RWPE1 (cell line): ENCODE measurements at regions not wholly inside any gene's neighbourhood (a gene's known extent, or its start where the extent isn't known, plus 50 kb on each side); places are given as distances from the start of the nearest gene placed in this dataset.

Experiments used
- CTCF ChIA-PET: fragments of 350-600 bp; sonication (Branson Sonifier 250); formaldehyde crosslinking; extraction: SDS; loops from one replicate; lab custom pipeline; 2021; lab: Yijun Ruan, JAX
- POLR2A ChIA-PET: fragments of 400-600 bp; formaldehyde crosslinking; extraction: SDS; loops from one replicate; lab custom pipeline; 2020; ENCODE audit warnings: antibody characterized with exemption; ENCODE audit not compliant: low non-redundant PET; lab: Yijun Ruan, JAX
- DNase-seq: peaks from one replicate; pipeline ENCODE4 v3.0.0; 2012; ENCODE audit warnings: low spot score
- H3K27ac ChIP-seq: fragments of 450-650 bp; 2 replicates; pipeline ENCODE4 v1.5.1; 2017
- TF ChIP-seq, protein P1 (sequence below): fragments of 450-650 bp; conservative IDR thresholded peaks from 2 replicates; pipeline ENCODE4 v1.5.1; 2017; ENCODE audit warnings: low read depth, mild to moderate bottlenecking

DNA sequence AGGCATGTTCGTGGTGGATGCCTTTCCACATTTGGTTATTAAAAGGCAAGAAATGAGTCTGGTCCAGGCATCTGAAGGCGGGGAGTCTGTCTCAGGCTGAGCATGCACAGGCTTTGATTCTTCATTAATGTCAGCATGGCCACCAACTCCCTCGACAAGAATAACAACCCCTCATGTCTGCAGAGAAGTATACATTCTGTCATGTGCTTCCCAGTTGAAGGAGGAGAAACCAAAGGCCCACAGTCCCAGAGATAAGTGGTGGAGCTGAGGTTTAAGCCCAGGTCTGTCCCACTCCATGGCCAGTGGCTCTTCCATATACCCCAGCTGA is 61.6 kb upstream of the LAPTM5 start:
- TF ChIP-seq, protein P1, sequence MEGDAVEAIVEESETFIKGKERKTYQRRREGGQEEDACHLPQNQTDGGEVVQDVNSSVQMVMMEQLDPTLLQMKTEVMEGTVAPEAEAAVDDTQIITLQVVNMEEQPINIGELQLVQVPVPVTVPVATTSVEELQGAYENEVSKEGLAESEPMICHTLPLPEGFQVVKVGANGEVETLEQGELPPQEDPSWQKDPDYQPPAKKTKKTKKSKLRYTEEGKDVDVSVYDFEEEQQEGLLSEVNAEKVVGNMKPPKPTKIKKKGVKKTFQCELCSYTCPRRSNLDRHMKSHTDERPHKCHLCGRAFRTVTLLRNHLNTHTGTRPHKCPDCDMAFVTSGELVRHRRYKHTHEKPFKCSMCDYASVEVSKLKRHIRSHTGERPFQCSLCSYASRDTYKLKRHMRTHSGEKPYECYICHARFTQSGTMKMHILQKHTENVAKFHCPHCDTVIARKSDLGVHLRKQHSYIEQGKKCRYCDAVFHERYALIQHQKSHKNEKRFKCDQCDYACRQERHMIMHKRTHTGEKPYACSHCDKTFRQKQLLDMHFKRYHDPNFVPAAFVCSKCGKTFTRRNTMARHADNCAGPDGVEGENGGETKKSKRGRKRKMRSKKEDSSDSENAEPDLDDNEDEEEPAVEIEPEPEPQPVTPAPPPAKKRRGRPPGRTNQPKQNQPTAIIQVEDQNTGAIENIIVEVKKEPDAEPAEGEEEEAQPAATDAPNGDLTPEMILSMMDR: no peak
- no peak overlapping the region for H3K27ac ChIP-seq
- no peak for DNase-seq
- POLR2A ChIA-PET: no interaction called here
- CTCF ChIA-PET: interaction anchor here (0.6 to 1.1 kb wide), 4 partner anchors 17 to 1096 kb away, joined by 3 to 7 read pairs (median 4); no protein-coding TSS in a partner anchor

DNA sequence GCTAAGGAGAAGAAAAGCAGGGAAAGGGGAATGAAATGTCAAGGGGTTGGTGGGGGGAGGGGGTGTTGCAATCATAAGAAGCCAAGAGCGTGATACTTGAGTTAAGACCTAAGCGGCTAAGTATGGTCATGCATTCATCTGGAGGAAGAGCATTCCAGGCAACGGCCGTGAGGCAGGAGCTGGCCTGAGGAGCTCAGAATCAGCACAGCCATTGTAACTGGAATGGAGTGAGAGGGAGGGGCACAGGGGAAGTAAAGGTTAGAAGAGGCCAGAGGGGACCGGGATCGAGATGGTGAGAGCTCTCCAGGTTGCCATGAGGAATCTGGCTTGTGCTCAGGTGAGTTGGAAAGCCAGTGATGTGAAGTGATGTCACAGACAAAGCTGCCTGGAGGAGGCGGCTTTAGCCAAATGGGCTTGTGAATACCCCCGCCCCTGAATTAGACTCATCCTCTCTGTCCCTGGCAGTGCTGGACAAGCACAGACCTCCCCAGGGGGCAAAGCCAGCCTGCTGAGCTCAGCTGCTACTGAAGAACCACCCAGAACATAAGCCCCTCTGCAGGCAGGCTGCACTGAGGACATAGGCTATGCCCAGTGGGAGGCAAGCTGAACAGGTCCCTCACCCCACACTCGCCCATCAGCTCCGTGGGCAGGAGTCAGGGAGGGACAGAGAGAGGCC is 61.1 kb upstream of the LAPTM5 start:
- ChIA-PET CTCF (interaction anchor here (0.6 to 1.1 kb wide), 4 partner anchors 17 to 1095 kb away, joined by 3 to 7 read pairs (median 4); no protein-coding TSS in a partner anchor), POLR2A (no interaction called here)
- TF ChIP-seq, protein P1: no peak

DNA sequence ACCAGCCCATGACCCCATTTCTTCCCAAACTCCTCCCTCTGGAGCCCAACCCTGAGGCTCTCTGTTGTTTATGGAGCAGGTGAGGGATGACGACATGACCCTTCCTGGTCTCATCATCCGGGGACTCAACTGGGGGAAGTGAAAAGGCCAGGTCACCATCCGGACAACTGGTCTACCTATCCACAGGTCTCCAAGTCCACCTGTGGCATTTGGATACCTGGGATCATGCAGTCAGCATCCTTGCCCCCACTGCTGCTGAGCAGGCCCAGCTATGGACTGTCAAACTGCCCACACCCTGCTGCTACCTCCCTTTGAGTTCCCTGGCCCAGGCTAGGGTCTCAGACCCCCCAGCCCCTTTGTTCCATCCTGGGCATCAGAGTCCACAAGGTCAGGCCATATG is 60.0 kb upstream of the LAPTM5 start:
- DNase-seq: no peak
- CTCF ChIA-PET: interaction anchor here (1.9 kb wide), 2 partner anchors 16 to 35 kb away, joined by 4 to 11 read pairs; no protein-coding TSS in a partner anchor
- POLR2A ChIA-PET: no interaction called here
- no peak overlapping the region for H3K27ac ChIP-seq
- TF ChIP-seq, protein P1: no peak

More for the DNA sequence above, 61.1 kb upstream of the LAPTM5 start:
- DNase-seq: no peak
- H3K27ac ChIP-seq: no peak overlapping the region

DNA sequence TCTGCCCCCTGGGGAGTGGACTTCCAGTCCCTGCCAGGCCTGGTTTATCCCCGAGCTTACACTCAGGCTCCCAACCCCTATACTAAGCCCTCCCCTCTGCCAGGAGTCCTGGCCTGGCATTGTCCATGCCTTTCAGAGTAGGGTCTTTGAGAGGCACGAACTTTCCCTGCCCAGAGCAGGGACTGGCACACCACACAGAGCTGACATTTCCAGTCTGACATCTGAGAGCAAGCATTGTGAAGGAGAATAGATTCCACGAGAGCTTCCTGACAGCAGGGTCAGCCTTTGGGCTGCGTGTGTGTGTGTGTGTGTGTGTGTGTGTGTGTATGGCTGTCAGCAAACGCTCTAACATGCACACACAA is 59.5 kb upstream of the LAPTM5 start:
- TF ChIP-seq, protein P1: no peak
- ChIA-PET CTCF (interaction anchor here (1.0 to 1.9 kb wide), 3 partner anchors 15 to 65 kb away, joined by 3 to 11 read pairs (median 4); no protein-coding TSS in a partner anchor), POLR2A (no interaction called here)
- peak overlapping the region; percentile 68 for H3K27ac ChIP-seq
- DNase-seq: no peak

DNA sequence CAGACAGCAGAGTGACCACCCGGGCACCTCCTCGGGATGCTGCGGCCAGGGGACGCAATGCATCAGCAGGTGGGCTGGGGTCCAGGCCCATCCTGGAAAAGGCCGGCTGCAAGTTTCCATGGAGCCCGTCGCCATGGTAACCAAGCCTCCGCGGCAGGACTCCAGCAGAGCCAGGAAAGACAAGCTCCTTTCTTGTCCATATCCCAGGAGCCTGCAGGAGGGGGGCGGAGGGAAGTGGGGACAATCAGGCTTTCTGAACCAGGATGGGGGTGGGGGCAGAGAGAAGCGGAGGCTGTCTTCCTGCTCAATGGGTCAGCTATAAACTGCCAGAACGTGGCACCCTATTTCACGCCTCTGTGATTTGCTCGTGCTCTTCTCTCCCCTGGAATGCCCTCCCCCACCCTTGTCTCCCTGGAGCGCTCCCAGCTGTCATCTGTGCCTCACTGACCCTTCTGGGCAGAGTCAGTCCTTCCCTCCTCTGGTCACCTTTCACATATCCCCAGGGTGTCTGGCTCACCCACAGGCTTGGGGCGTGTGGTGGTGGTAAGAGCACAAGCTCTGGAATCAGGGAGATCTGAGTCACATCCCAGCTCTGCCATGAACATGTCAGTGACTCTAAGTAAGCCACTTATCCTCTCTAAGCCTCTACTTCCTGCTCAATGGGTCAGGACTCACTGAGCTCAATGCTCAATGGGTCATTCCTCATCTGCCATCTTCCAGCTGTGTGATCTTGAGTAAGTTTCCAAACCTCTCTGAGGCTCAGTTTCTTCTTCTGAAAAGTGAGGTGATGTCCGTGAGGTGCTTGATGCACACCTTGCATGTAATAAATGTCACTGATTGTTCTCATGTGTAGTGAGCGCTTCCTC is 58.9 kb upstream of the LAPTM5 start:
- TF ChIP-seq, protein P1: no peak
- ChIA-PET POLR2A (no interaction called here), CTCF (interaction anchor here (0.7 to 1.9 kb wide), 6 partner anchors 15 to 94 kb away, joined by 3 to 11 read pairs (median 4); no protein-coding TSS in a partner anchor)
- peak; percentile 71 for DNase-seq
- H3K27ac ChIP-seq: peak overlapping the region; percentile 68

DNA sequence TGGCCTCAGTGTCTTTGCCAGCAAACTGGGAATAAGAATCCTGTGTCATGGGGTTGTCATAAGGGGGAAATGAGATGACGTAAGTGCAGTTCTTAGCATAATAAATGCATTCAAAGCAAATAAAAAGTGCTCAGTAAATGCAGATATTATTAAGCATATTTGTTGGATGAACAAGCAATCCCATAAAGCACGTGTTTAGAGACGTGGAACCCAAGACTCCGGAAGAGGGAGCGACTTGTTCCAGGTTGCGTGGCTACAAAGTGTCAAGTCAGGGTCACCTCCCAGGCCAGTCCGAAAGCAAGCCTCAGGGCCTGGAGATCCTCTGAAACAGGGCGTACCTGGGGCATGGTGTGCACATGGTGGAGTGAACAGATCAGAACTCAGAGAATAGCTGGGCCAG is 58.0 kb upstream of the LAPTM5 start:
- TF ChIP-seq, protein P1: no peak
- no peak overlapping the region for H3K27ac ChIP-seq
- DNase-seq: no peak
- CTCF ChIA-PET: interaction anchor here (0.7 to 1.9 kb wide), 4 partner anchors 14 to 95 kb away, joined by 3 to 11 read pairs (median 5); no protein-coding TSS in a partner anchor
- POLR2A ChIA-PET: no interaction called here
